ENCODE measurements at regions not wholly inside any gene's neighbourhood (a gene's known extent, or its start where the extent isn't known, plus 50 kb on each side); places are given as distances from the start of the nearest gene placed in this dataset.
"Not testable (repeated sequence)": the region's sequence is repeated elsewhere in the genome, so short reads cannot be mapped to it uniquely, and the experiment has no call there.

GRCh38 chr16:33913601-33914000, 454.2 kb downstream of the TP53TG3F start:
- H3K27me3 ChIP-seq (ENCODE audit: control insufficient read depth, insufficient read depth, low read length); BruUV-seq (replicated peaks); intact Hi-C loops (cut with micrococcal nuclease; ENCODE audit: unreplicated experiment); H3K4me1 ChIP-seq (ENCODE audit: control insufficient read depth, insufficient read depth, low read length); H3K27ac ChIP-seq (ENCODE audit: low read length); H3K36me3 ChIP-seq (ENCODE audit: control insufficient read depth, insufficient read depth, low read length); H3K9me3 ChIP-seq (ENCODE audit: control insufficient read depth, insufficient read depth, low read depth, low read length); DNase-seq (ENCODE audit: low read depth, low spot score); in situ Hi-C loops (cut with HindIII; ENCODE audit: low pct_unique_long_range_greater_than_20kb, low sequenced_read_pairs); CTCF ChIA-PET; H3K4me3 ChIP-seq (ENCODE audit: low read depth in 2 of 2, low read length in 2 of 2); POLR2A ChIA-PET; ATAC-seq: not testable (repeated sequence)
- TF ChIP-seq, protein P1, sequence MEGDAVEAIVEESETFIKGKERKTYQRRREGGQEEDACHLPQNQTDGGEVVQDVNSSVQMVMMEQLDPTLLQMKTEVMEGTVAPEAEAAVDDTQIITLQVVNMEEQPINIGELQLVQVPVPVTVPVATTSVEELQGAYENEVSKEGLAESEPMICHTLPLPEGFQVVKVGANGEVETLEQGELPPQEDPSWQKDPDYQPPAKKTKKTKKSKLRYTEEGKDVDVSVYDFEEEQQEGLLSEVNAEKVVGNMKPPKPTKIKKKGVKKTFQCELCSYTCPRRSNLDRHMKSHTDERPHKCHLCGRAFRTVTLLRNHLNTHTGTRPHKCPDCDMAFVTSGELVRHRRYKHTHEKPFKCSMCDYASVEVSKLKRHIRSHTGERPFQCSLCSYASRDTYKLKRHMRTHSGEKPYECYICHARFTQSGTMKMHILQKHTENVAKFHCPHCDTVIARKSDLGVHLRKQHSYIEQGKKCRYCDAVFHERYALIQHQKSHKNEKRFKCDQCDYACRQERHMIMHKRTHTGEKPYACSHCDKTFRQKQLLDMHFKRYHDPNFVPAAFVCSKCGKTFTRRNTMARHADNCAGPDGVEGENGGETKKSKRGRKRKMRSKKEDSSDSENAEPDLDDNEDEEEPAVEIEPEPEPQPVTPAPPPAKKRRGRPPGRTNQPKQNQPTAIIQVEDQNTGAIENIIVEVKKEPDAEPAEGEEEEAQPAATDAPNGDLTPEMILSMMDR (IDR thresholded peaks at IDR 0.05) = peak; percentile 73

DNA sequence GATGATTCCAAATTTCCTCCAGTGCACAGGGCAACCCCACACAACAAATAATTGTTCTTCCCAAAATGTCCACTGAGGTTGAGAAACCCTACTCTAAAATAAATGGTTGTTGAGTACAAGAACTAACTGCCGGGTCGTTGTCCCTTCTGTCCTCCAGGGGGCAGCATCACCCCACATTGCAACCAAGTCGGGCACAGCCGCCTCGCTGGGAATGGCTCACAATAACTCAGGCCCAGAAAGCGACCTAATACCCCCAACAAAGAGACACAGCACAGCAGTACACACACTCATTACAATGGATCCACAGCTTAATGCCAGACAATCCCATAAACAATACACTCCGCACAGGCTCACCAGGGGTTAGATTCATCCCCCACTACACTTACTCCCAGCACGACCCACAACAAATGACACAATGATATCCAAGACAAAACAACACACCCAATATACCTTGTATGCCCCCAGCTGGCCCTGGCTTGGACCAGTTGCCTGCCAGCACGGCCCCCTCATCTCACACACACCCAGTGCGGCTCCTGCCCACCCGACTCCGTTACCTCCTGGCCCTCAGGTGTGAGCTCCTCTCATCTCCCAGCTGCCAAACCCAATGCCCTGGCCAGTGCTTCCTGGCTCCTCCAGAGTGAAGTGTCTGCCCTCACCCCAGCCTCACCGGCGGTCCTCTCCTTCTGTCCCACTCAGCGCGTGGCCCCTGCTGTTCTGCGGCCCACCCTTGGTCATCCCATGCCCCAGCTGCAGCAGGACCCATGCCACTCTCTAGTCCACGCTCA, 461.5 kb downstream of the TP53TG3F start:
- H3K36me3 ChIP-seq (ENCODE audit: control insufficient read depth, insufficient read depth, low read length); CTCF ChIA-PET; H3K4me3 ChIP-seq (ENCODE audit: low read depth in 2 of 2, low read length in 2 of 2); H3K27me3 ChIP-seq (ENCODE audit: control insufficient read depth, insufficient read depth, low read length); in situ Hi-C loops (cut with HindIII; ENCODE audit: low pct_unique_long_range_greater_than_20kb, low sequenced_read_pairs); intact Hi-C loops (cut with micrococcal nuclease; ENCODE audit: unreplicated experiment); POLR2A ChIA-PET; H3K9me3 ChIP-seq (ENCODE audit: control insufficient read depth, insufficient read depth, low read depth, low read length); BruUV-seq (replicated peaks); H3K27ac ChIP-seq (ENCODE audit: low read length); H3K4me1 ChIP-seq (ENCODE audit: control insufficient read depth, insufficient read depth, low read length); DNase-seq (ENCODE audit: low read depth, low spot score): not testable (repeated sequence)
- ATAC-seq = peak; percentile 93

DNA sequence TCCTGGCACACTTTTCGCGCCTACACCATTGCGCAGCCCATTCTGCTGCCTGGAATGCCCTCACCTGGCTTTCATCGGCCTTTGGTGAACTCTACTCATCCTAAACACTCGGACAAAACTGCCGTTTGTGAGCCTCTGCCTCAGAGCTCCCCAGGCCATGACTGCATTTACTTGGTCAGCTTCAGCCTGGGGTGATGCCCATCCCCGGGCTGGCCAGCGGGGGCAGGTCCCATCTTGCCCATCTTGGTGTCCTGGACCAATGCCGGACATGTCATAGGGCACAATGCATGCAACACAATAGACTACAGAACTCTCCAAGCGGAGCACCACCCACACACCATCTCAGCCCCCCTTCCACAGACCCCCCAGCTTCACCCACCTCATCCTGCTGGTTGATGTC, 463.5 kb downstream of the TP53TG3F start:
- intact Hi-C loops (cut with micrococcal nuclease; ENCODE audit: unreplicated experiment); BruUV-seq (replicated peaks); in situ Hi-C loops (cut with HindIII; ENCODE audit: low pct_unique_long_range_greater_than_20kb, low sequenced_read_pairs); ATAC-seq; H3K9me3 ChIP-seq (ENCODE audit: control insufficient read depth, insufficient read depth, low read depth, low read length); H3K36me3 ChIP-seq (ENCODE audit: control insufficient read depth, insufficient read depth, low read length); POLR2A ChIA-PET; H3K4me1 ChIP-seq (ENCODE audit: control insufficient read depth, insufficient read depth, low read length); DNase-seq (ENCODE audit: low read depth, low spot score); H3K27ac ChIP-seq (ENCODE audit: low read length); H3K4me3 ChIP-seq (ENCODE audit: low read depth in 2 of 2, low read length in 2 of 2); CTCF ChIA-PET; H3K27me3 ChIP-seq (ENCODE audit: control insufficient read depth, insufficient read depth, low read length): not testable (repeated sequence)

GRCh38 chr16:33928026-33928425, 468.6 kb downstream of the TP53TG3F start:
- H3K4me1 ChIP-seq (ENCODE audit: control insufficient read depth, insufficient read depth, low read length); POLR2A ChIA-PET; H3K36me3 ChIP-seq (ENCODE audit: control insufficient read depth, insufficient read depth, low read length); H3K27ac ChIP-seq (ENCODE audit: low read length); in situ Hi-C loops (cut with HindIII; ENCODE audit: low pct_unique_long_range_greater_than_20kb, low sequenced_read_pairs); H3K9me3 ChIP-seq (ENCODE audit: control insufficient read depth, insufficient read depth, low read depth, low read length); H3K27me3 ChIP-seq (ENCODE audit: control insufficient read depth, insufficient read depth, low read length); DNase-seq (ENCODE audit: low read depth, low spot score); intact Hi-C loops (cut with micrococcal nuclease; ENCODE audit: unreplicated experiment); CTCF ChIA-PET; H3K4me3 ChIP-seq (ENCODE audit: low read depth in 2 of 2, low read length in 2 of 2); ATAC-seq; BruUV-seq (replicated peaks): not testable (repeated sequence)

DNA sequence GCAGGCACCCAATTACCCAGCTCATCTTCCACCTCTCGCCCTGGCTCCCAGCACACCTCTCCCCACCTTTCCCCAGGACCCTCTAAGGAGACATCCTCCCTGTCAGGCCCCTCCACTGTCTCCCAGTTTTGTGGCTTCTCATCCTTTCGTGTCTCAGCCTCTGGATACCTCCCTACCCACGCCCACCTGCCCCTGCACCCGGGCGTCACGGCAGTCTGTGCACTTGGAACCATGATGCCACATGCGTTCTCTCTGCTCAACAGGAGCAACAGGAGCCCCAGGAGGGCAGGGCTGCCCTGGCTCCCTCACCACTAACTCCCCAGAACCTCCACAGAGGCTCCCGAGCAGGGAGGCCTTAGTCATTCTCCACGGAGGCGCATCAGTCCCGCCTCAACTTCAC, 472.8 kb downstream of the TP53TG3F start:
- BruUV-seq (replicated peaks); H3K4me3 ChIP-seq (ENCODE audit: low read depth in 2 of 2, low read length in 2 of 2); CTCF ChIA-PET; DNase-seq (ENCODE audit: low read depth, low spot score); H3K4me1 ChIP-seq (ENCODE audit: control insufficient read depth, insufficient read depth, low read length); H3K27ac ChIP-seq (ENCODE audit: low read length); in situ Hi-C loops (cut with HindIII; ENCODE audit: low pct_unique_long_range_greater_than_20kb, low sequenced_read_pairs); ATAC-seq; H3K9me3 ChIP-seq (ENCODE audit: control insufficient read depth, insufficient read depth, low read depth, low read length); H3K27me3 ChIP-seq (ENCODE audit: control insufficient read depth, insufficient read depth, low read length); H3K36me3 ChIP-seq (ENCODE audit: control insufficient read depth, insufficient read depth, low read length); POLR2A ChIA-PET; intact Hi-C loops (cut with micrococcal nuclease; ENCODE audit: unreplicated experiment): not testable (repeated sequence)

DNA sequence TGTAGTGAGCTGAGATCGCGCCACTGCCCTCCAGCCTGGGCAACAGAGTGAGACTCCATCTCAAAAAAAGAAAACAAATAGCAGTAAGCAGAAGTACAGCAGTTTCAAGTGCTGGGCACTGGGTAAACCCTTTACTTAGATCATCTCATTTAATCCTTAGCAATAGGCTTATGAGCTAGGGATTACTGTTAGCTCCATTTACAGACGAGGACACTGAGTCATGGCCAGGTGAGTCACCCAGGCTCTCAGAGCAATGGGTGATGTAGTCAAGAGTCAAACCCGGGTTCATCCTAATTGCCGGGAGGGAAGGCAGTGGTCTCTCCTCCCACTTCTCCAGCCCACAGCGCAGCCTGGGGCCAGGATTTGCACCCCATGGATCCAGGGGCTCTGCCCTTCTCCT, 473.6 kb downstream of the TP53TG3F start:
- in situ Hi-C loops (cut with HindIII; ENCODE audit: low pct_unique_long_range_greater_than_20kb, low sequenced_read_pairs); H3K4me1 ChIP-seq (ENCODE audit: control insufficient read depth, insufficient read depth, low read length); intact Hi-C loops (cut with micrococcal nuclease; ENCODE audit: unreplicated experiment); H3K4me3 ChIP-seq (ENCODE audit: low read depth in 2 of 2, low read length in 2 of 2); BruUV-seq (replicated peaks); H3K27me3 ChIP-seq (ENCODE audit: control insufficient read depth, insufficient read depth, low read length); H3K9me3 ChIP-seq (ENCODE audit: control insufficient read depth, insufficient read depth, low read depth, low read length); ATAC-seq; H3K27ac ChIP-seq (ENCODE audit: low read length); POLR2A ChIA-PET; CTCF ChIA-PET; H3K36me3 ChIP-seq (ENCODE audit: control insufficient read depth, insufficient read depth, low read length); DNase-seq (ENCODE audit: low read depth, low spot score): not testable (repeated sequence)

DNA sequence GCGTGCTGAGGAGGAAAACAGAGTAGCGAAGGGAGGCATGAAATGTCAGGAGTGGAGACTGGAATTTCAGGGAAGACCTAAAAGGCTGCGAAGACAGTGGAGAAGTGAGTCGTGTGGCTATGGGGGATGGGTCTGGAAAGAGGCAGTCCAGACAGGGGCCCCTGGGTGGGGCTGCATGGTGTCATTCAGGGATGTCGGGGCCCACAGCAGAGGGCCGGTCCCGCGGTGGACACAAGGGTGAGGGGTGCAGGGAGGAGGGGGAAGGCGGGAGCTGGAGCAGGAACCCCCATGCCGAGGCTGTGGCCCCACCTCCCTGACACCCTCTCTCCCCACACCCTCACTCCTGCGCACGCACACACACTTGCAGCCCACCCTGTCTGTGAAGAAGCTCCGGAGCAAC, 476.4 kb downstream of the TP53TG3F start:
- H3K27me3 ChIP-seq (ENCODE audit: control insufficient read depth, insufficient read depth, low read length); BruUV-seq (replicated peaks); H3K4me3 ChIP-seq (ENCODE audit: low read depth in 2 of 2, low read length in 2 of 2); in situ Hi-C loops (cut with HindIII; ENCODE audit: low pct_unique_long_range_greater_than_20kb, low sequenced_read_pairs); ATAC-seq; H3K36me3 ChIP-seq (ENCODE audit: control insufficient read depth, insufficient read depth, low read length); H3K9me3 ChIP-seq (ENCODE audit: control insufficient read depth, insufficient read depth, low read depth, low read length); intact Hi-C loops (cut with micrococcal nuclease; ENCODE audit: unreplicated experiment); DNase-seq (ENCODE audit: low read depth, low spot score); H3K4me1 ChIP-seq (ENCODE audit: control insufficient read depth, insufficient read depth, low read length); POLR2A ChIA-PET; H3K27ac ChIP-seq (ENCODE audit: low read length); CTCF ChIA-PET: not testable (repeated sequence)
